ENCODE measurements at regions not wholly inside any gene's neighbourhood (a gene's known extent, or its start where the extent isn't known, plus 50 kb on each side); places are given as distances from the start of the nearest gene placed in this dataset.

GRCh38 chr3:18634461-18634860 is 209.3 kb upstream of the SATB1 start:
- Mint-ChIP-seq H3K4me1 (no peaks in the 10 kb centered on the region), H3K27ac (no peak overlapping the region), H3K9me3 (peaks cover 3% of the 10 kb centered on the region), H3K4me3 (no peak overlapping the region), H3K27me3 (ENCODE audit: insufficient read depth, low read depth) (no peaks in the 10 kb centered on the region), H3K36me3 (no peaks in the 10 kb centered on the region)
- no peak overlapping the region for H2AFZ ChIP-seq (replicated peaks)
- H3K9me3 ChIP-seq (ENCODE audit: low read depth) = no peaks in the 10 kb centered on the region
- TF ChIP-seq EZH2phosphoT487 (IDR thresholded peaks at IDR 0.05) = no peak
- TF ChIP-seq CTCF (IDR thresholded peaks at IDR 0.05) = no peak
- no peak for TF ChIP-seq EZH2 (IDR thresholded peaks at IDR 0.05)
- H3K79me2 ChIP-seq (ENCODE audit: low read depth) = no peaks in the 10 kb centered on the region
- H3K4me2 ChIP-seq = no peak overlapping the region
- DNase-seq (ENCODE audit: low spot score) = no peak
- H3F3A ChIP-seq (ENCODE audit: low read depth) = no peaks in the 10 kb centered on the region
- H3K4me1 ChIP-seq = no peaks in the 10 kb centered on the region
- no peaks in the 10 kb centered on the region for H3K36me3 ChIP-seq
- H3K4me3 ChIP-seq = no peak overlapping the region
- no peak overlapping the region for H3K27ac ChIP-seq
- H3K27me3 ChIP-seq = no peaks in the 10 kb centered on the region
- no peak overlapping the region for H3K9ac ChIP-seq
- H4K20me1 ChIP-seq (ENCODE audit: low read depth) = no peaks in the 10 kb centered on the region

- H3K27ac Mint-ChIP-seq = no peak overlapping the region
- H3K9me3 Mint-ChIP-seq = peaks cover 3% of the 10 kb centered on the region
- Histone ChIP-seq H3F3A (ENCODE audit: low read depth) (no peaks in the 10 kb centered on the region), H3K79me2 (ENCODE audit: low read depth) (no peaks in the 10 kb centered on the region), H3K9ac (no peak overlapping the region), H3K27me3 (no peaks in the 10 kb centered on the region), H3K4me1 (no peaks in the 10 kb centered on the region), H3K36me3 (no peaks in the 10 kb centered on the region), H4K20me1 (ENCODE audit: low read depth) (no peaks in the 10 kb centered on the region), H3K4me3 (no peak overlapping the region), H3K4me2 (no peak overlapping the region), H2AFZ (replicated peaks) (peak overlapping the region; percentile 7), H3K9me3 (ENCODE audit: low read depth) (no peaks in the 10 kb centered on the region), H3K27ac (no peak overlapping the region)
- no peak overlapping the region for H3K4me3 Mint-ChIP-seq
- H3K4me1 Mint-ChIP-seq = no peaks in the 10 kb centered on the region
- DNase-seq (ENCODE audit: low spot score) = no peak
- no peaks in the 10 kb centered on the region for H3K36me3 Mint-ChIP-seq
- no peak for TF ChIP-seq EZH2 (IDR thresholded peaks at IDR 0.05)
- no peak for TF ChIP-seq EZH2phosphoT487 (IDR thresholded peaks at IDR 0.05)
- TF ChIP-seq CTCF (IDR thresholded peaks at IDR 0.05) = no peak
- no peaks in the 10 kb centered on the region for H3K27me3 Mint-ChIP-seq (ENCODE audit: insufficient read depth, low read depth)
Observed at GRCh38 chr3:18633002-18633401, 207.9 kb upstream of the SATB1 start.

GRCh38 chr3:18630295-18630694 is 205.2 kb upstream of the SATB1 start:
- Histone ChIP-seq H3K27ac (no peak overlapping the region), H3K36me3 (no peaks in the 10 kb centered on the region), H2AFZ (replicated peaks) (no peak overlapping the region), H3K4me2 (no peak overlapping the region), H3K9me3 (ENCODE audit: low read depth) (no peaks in the 10 kb centered on the region), H3K4me3 (no peak overlapping the region), H3K9ac (no peak overlapping the region), H3K27me3 (no peaks in the 10 kb centered on the region), H3F3A (ENCODE audit: low read depth) (no peaks in the 10 kb centered on the region), H3K4me1 (no peaks in the 10 kb centered on the region), H4K20me1 (ENCODE audit: low read depth) (no peaks in the 10 kb centered on the region), H3K79me2 (ENCODE audit: low read depth) (no peaks in the 10 kb centered on the region)
- no peak for DNase-seq (ENCODE audit: low spot score)
- Mint-ChIP-seq H3K27me3 (ENCODE audit: insufficient read depth, low read depth) (no peaks in the 10 kb centered on the region), H3K9me3 (no peaks in the 10 kb centered on the region), H3K36me3 (no peaks in the 10 kb centered on the region), H3K27ac (no peak overlapping the region), H3K4me1 (no peaks in the 10 kb centered on the region), H3K4me3 (no peak overlapping the region)
- TF ChIP-seq CTCF (IDR thresholded peaks at IDR 0.05) (no peak), EZH2phosphoT487 (IDR thresholded peaks at IDR 0.05) (no peak), EZH2 (IDR thresholded peaks at IDR 0.05) (no peak)

- Histone ChIP-seq H3K4me1 (no peaks in the 10 kb centered on the region), H4K20me1 (ENCODE audit: low read depth) (no peaks in the 10 kb centered on the region), H3K27ac (no peak overlapping the region), H3K9me3 (ENCODE audit: low read depth) (no peaks in the 10 kb centered on the region), H3K79me2 (ENCODE audit: low read depth) (no peaks in the 10 kb centered on the region), H3K27me3 (no peaks in the 10 kb centered on the region), H3K9ac (no peak overlapping the region), H3F3A (ENCODE audit: low read depth) (no peaks in the 10 kb centered on the region), H2AFZ (replicated peaks) (no peak overlapping the region), H3K4me2 (no peak overlapping the region), H3K36me3 (no peaks in the 10 kb centered on the region), H3K4me3 (no peak overlapping the region)
- Mint-ChIP-seq H3K36me3 (no peaks in the 10 kb centered on the region), H3K27ac (no peak overlapping the region), H3K4me1 (peaks cover 6% of the 10 kb centered on the region), H3K4me3 (no peak overlapping the region), H3K9me3 (no peaks in the 10 kb centered on the region), H3K27me3 (ENCODE audit: insufficient read depth, low read depth) (no peaks in the 10 kb centered on the region)
- no peak for DNase-seq (ENCODE audit: low spot score)
- TF ChIP-seq EZH2 (IDR thresholded peaks at IDR 0.05) (no peak), EZH2phosphoT487 (IDR thresholded peaks at IDR 0.05) (no peak), CTCF (IDR thresholded peaks at IDR 0.05) (no peak)
Observed at GRCh38 chr3:18625085-18625484, 199.9 kb upstream of the SATB1 start.

All from neural progenitor cell (in vitro differentiated cells).